ENCODE measurements at regions not wholly inside any gene's neighbourhood (a gene's known extent, or its start where the extent isn't known, plus 50 kb on each side); places are given as distances from the start of the nearest gene placed in this dataset.

DNA sequence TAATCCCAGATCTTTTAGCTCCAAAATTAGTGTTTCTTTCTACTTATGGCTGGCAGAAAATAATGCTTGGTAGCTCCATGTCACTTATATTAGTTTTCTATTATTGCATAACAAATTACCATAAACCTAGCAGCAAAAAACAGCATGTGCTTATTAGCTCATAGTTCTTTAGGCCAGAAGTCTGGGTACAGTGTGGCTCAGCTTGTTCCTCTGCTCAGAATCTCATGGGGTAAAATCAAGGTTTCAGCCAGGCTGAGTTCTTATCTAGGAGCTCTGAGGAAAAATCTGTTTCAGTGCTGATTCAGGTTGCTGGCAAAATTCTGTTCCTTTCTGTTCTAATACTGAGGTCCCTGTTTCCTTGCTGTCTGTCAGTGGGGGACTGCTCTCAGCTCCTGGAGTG is 101.1 kb downstream of the CT47B1 start:
- no peak for DNase-seq (ENCODE audit: low read depth in 2 of 2)
- H4K20me1 ChIP-seq (ENCODE audit: control insufficient read depth, extremely low read depth, insufficient read depth, low read length), result no peaks in the 10 kb centered on the region
- no peaks in the 10 kb centered on the region for H3K4me1 ChIP-seq (ENCODE audit: control insufficient read depth, extremely low read depth, insufficient read depth, low read length)
- no peaks in the 10 kb centered on the region for H3K36me3 ChIP-seq (ENCODE audit: control insufficient read depth, insufficient read depth, low read length)
- H3K27ac ChIP-seq (ENCODE audit: insufficient read depth, low read length), result no peak overlapping the region
- no peak overlapping the region for H2AFZ ChIP-seq (ENCODE audit: low read length)
- H3K9ac ChIP-seq (ENCODE audit: insufficient read depth, low read length), result no peak overlapping the region
- no peak for TF ChIP-seq EZH2 (IDR thresholded peaks at IDR 0.05; ENCODE audit: low read length, missing control alignments)
- TF ChIP-seq, protein P1, sequence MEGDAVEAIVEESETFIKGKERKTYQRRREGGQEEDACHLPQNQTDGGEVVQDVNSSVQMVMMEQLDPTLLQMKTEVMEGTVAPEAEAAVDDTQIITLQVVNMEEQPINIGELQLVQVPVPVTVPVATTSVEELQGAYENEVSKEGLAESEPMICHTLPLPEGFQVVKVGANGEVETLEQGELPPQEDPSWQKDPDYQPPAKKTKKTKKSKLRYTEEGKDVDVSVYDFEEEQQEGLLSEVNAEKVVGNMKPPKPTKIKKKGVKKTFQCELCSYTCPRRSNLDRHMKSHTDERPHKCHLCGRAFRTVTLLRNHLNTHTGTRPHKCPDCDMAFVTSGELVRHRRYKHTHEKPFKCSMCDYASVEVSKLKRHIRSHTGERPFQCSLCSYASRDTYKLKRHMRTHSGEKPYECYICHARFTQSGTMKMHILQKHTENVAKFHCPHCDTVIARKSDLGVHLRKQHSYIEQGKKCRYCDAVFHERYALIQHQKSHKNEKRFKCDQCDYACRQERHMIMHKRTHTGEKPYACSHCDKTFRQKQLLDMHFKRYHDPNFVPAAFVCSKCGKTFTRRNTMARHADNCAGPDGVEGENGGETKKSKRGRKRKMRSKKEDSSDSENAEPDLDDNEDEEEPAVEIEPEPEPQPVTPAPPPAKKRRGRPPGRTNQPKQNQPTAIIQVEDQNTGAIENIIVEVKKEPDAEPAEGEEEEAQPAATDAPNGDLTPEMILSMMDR (conservative IDR thresholded peaks at IDR 0.05 in 1 of 2, IDR thresholded peaks at IDR 0.05 in 1 of 2; ENCODE audit: low read depth in 1 of 2, low read length in 2 of 2), result no peak
- no peaks in the 10 kb centered on the region for H3K79me2 ChIP-seq (ENCODE audit: control insufficient read depth, insufficient read depth, low read length)
- no peaks in the 10 kb centered on the region for H3K9me3 ChIP-seq (ENCODE audit: control insufficient read depth, insufficient read depth, low read depth, low read length)
- no peaks in the 10 kb centered on the region for H3K27me3 ChIP-seq (ENCODE audit: control insufficient read depth, insufficient read depth, low read length)
- no peak overlapping the region for H3K4me3 ChIP-seq (replicated peaks in 1 of 4; ENCODE audit: control extremely low read depth in 1 of 4, insufficient read depth in 1 of 4, low read depth in 3 of 4, low read length in 4 of 4)
- H3K4me2 ChIP-seq (ENCODE audit: extremely low read depth, insufficient read depth, low read length), result no peak overlapping the region

DNA sequence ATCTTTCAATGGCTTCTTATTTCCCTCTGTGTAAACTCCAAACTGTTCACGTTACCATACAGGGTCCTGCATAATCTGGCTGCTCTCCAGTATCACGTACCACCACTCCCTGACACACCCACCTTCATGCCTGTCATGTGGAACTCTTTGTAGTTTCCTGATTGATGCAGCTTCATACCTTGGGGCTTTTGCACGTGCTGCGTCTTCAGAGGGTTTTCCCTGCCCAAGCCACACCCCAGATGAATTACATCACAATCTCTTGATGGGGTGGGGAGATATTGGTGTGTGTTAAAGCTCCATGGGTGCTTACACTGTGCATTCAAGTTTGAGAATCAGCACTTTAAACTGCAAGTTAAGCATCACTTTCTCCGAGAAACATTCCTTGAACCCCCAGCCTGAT is 101.9 kb downstream of the CT47B1 start:
- no peak overlapping the region for H3K27ac ChIP-seq (ENCODE audit: insufficient read depth, low read length)
- no peaks in the 10 kb centered on the region for H3K27me3 ChIP-seq (ENCODE audit: control insufficient read depth, insufficient read depth, low read length)
- H4K20me1 ChIP-seq (ENCODE audit: control insufficient read depth, extremely low read depth, insufficient read depth, low read length), result no peaks in the 10 kb centered on the region
- H3K79me2 ChIP-seq (ENCODE audit: control insufficient read depth, insufficient read depth, low read length), result no peaks in the 10 kb centered on the region
- no peaks in the 10 kb centered on the region for H3K4me1 ChIP-seq (ENCODE audit: control insufficient read depth, extremely low read depth, insufficient read depth, low read length)
- H3K4me3 ChIP-seq (replicated peaks in 1 of 4; ENCODE audit: control extremely low read depth in 1 of 4, insufficient read depth in 1 of 4, low read depth in 3 of 4, low read length in 4 of 4), result no peak overlapping the region
- DNase-seq (ENCODE audit: low read depth in 2 of 2), result no peak
- TF ChIP-seq, protein P1 (conservative IDR thresholded peaks at IDR 0.05 in 1 of 2, IDR thresholded peaks at IDR 0.05 in 1 of 2; ENCODE audit: low read depth in 1 of 2, low read length in 2 of 2), result no peak
- TF ChIP-seq EZH2 (IDR thresholded peaks at IDR 0.05; ENCODE audit: low read length, missing control alignments), result no peak
- H3K4me2 ChIP-seq (ENCODE audit: extremely low read depth, insufficient read depth, low read length), result no peak overlapping the region
- no peaks in the 10 kb centered on the region for H3K36me3 ChIP-seq (ENCODE audit: control insufficient read depth, insufficient read depth, low read length)
- H3K9me3 ChIP-seq (ENCODE audit: control insufficient read depth, insufficient read depth, low read depth, low read length), result no peaks in the 10 kb centered on the region
- H3K9ac ChIP-seq (ENCODE audit: insufficient read depth, low read length), result no peak overlapping the region
- H2AFZ ChIP-seq (ENCODE audit: low read length), result no peak overlapping the region

DNA sequence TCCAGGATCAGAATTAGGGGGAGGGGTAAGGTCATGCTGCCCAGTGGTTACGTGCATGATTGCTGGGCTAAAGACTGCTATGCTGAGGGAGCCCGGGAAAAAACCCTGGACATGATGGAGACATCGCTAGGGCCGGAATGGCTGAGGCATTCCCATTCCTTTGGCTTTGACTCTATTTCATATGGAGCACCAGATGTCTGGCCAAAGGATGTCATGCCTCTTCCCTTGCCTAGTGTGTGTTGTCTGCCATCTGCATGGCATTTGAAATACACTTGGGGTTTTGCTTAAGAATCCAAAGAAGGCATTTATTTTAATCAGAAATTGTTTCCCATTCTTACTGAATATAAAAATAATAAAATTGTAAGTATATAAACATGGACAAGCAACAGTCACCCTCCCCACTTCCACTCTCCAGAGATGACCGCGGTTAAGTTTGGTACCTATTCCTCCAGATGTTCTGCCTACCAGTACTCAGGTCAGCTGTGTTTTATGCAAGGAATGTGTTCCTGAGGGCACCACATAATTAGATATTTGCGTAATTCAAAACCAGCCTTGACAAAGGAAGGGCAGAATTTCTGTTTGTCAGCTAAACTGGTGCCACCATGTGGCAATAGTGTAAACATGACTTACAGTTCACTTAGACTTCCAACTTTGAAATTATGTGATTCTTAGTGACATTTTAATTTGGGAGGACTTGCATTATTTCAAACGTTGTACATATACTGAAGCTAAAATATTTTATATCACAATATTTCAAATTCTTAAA is 105.9 kb downstream of the CT47B1 start:
- peak; percentile 65 to 71 for DNase-seq (ENCODE audit: low read depth in 2 of 2)
- no peaks in the 10 kb centered on the region for H3K9me3 ChIP-seq (ENCODE audit: control insufficient read depth, insufficient read depth, low read depth, low read length)
- H3K9ac ChIP-seq (ENCODE audit: insufficient read depth, low read length), result no peak overlapping the region
- H2AFZ ChIP-seq (ENCODE audit: low read length), result no peak overlapping the region
- TF ChIP-seq, protein P1 (conservative IDR thresholded peaks at IDR 0.05 in 1 of 2, IDR thresholded peaks at IDR 0.05 in 1 of 2; ENCODE audit: low read depth in 1 of 2, low read length in 2 of 2), result peak in 1 of 2 donors; percentile 30
- TF ChIP-seq EZH2 (IDR thresholded peaks at IDR 0.05; ENCODE audit: low read length, missing control alignments), result no peak
- H4K20me1 ChIP-seq (ENCODE audit: control insufficient read depth, extremely low read depth, insufficient read depth, low read length), result no peaks in the 10 kb centered on the region
- no peak overlapping the region for H3K27ac ChIP-seq (ENCODE audit: insufficient read depth, low read length)
- H3K27me3 ChIP-seq (ENCODE audit: control insufficient read depth, insufficient read depth, low read length), result no peaks in the 10 kb centered on the region
- no peaks in the 10 kb centered on the region for H3K79me2 ChIP-seq (ENCODE audit: control insufficient read depth, insufficient read depth, low read length)
- H3K4me1 ChIP-seq (ENCODE audit: control insufficient read depth, extremely low read depth, insufficient read depth, low read length), result no peaks in the 10 kb centered on the region
- H3K36me3 ChIP-seq (ENCODE audit: control insufficient read depth, insufficient read depth, low read length), result no peaks in the 10 kb centered on the region
- H3K4me2 ChIP-seq (ENCODE audit: extremely low read depth, insufficient read depth, low read length), result no peak overlapping the region
- H3K4me3 ChIP-seq (replicated peaks in 1 of 4; ENCODE audit: control extremely low read depth in 1 of 4, insufficient read depth in 1 of 4, low read depth in 3 of 4, low read length in 4 of 4), result no peak overlapping the region
